GM19372 (cell line): ENCODE measurements at regions not wholly inside any gene's neighbourhood (a gene's known extent, or its start where the extent isn't known, plus 50 kb on each side); places are given as distances from the start of the nearest gene placed in this dataset.
"Not testable (repeated sequence)": the region's sequence is repeated elsewhere in the genome, so short reads cannot be mapped to it uniquely, and the experiment has no call there.

ENCODE experiments used
- ATAC-seq: cut with Tn5 transposase; IDR thresholded peaks from one replicate; pipeline ENCODE4 v1.9.1; 2021; ENCODE audit warnings: mild to moderate bottlenecking, low read depth, moderate library complexity; ENCODE audit not compliant: unreplicated experiment

DNA sequence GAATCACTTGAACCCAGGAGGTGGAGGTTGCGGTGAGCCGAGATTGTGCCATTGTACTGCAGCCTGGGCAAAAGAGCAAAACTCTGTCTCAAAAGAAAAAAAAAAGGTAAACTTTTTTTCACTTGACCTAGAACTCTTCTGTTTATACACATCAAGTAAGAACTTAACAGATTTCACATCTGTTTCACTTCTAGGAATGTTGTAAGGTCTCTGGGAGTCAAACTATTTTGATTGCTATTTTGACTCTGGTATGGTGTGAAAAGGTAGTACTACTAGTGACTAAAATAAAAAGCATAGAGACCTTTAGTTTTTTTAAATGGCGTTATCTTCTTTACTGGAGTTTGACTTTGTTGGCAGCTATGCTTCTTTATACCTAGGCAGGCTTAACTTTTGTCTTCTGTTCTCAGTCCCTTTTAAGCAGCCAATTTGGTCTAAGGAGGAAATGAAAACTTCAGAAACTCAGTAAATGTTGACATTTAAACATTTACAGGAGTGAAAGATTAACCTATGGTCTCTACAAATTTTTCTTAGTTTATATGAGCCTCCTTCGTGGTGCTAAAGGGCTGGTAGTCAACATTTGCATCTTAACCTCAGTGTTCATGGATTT is 84.7 kb downstream of the METTL2B start:
- not testable (repeated sequence) for ATAC-seq

DNA sequence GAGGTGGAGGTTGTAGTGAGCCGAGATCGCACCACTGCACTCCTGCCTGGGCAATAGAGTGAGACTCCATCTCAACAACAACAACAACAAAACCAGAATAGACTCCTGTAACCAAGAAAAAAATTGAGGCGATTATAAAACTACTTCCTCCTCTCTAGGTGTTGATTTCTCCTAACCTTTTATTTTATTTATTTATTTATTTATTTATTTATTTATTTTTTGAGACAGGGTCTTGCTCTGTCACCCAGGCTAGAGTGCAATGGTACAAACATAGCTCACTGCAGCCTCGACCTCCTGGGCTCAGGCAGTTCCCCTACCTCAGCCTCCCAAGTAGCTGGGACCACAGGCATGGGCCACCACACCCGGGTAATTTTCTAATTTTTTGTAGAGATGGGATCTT is 86.2 kb downstream of the METTL2B start:
- ATAC-seq: not testable (repeated sequence)

DNA sequence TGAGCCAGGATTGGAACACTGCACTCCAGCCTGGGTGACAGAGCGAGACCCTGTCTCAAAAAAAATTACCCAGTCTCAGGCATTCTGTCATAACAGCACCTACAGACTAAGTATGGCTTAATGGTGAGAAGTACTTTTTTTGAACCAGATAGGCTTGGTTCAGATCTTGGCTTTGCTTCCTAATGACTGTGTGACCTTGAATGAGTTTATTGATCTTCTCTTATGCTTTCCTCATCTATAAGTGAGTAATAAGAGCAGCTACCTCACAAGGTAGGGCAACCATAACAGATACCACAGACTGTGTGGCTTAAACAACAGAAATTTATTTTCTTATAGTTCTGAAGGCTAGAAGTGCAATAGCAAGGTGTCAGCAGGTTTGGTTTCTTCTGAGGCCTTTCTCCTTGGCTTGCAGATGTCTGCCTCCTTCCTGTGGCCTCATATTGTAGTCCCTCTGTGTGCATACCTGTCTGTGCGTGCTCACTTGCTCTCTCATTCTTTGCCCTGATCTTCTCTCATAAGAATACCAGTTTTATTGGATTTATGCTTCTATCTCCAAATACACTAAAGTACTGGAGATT is 87.7 kb downstream of the METTL2B start:
- ATAC-seq: not testable (repeated sequence)

DNA sequence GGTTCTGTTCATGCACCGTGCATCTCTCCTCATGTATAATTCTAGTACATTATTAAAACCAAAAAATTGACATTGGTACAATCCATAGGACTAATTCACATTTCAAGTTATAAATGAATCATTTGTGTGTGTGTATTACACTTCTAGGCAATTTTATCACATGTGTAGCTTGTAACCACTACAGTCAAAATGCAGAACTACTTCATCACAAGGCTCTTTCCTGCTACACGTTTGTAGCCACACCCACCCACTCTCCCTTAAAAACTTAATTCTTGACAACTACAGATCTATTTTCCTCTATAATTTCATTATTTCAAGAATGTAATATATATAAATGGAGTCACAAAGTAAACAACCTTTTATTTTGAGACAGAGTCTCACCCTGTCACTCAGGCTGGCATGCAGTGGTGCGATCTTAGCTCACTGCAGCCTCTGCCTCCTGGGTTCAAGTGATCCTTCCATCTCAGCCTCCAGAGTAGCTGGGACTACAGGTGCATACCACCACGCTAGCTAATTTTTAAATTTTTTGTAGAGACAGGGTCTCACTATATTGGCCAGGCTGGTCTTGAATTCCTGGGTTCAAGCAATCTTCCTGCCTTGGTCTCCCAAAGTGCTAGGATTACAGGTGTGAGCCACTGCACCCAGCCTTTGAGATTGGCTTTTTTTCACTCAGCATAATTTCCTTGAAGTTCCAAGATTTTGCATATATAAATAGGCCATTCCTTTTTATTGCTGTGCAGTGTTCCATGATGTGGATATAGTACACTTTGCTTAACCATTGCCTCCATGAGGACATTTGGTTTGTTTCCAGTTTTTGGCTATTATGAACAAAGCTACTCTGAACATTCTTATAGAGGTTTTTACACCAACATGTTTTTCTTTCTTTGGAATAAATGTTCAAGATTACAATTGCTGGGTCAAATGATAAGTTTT is 88.7 kb downstream of the METTL2B start:
- not testable (repeated sequence) for ATAC-seq

DNA sequence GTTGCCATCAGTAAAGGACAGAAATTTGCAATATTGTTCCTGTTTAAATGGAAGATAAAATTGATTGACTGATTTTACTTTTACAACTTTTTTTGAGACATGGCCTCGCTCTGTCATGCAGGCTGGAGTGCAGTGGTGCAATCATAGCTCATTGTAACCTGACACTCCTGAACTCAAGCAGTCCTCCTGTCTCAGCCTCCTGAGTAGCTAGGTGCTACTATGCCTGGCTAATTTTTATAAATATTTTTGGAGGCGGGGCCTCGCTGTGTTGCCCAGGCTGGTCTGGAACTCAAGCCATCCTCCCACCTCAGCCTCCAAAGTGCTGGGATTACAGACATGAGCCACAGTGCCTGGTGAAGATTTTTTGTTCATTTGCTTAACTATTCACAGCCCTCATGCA is 96.8 kb upstream of the GARIN1A start:
- not testable (repeated sequence) for ATAC-seq

DNA sequence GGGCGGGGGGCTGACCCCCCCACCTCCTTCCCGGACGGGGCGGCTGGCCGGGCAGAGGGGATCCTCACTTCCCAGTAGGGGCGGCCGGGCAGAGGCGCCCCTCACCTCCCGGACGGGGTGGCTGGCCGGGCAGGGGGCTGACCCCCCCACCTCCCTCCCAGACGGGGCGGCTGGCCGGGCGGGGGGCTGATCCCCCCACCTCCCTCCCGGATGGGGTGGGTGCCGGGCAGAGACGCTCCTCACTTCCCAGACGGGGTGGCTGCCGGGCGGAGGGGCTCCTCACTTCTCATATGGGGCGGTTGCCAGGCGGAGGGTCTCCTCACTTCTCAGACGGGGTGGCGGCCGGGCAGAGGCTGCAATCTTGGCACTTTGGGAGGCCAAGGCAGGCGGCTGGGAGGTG is 95.1 kb upstream of the GARIN1A start:
- not testable (repeated sequence) for ATAC-seq

DNA sequence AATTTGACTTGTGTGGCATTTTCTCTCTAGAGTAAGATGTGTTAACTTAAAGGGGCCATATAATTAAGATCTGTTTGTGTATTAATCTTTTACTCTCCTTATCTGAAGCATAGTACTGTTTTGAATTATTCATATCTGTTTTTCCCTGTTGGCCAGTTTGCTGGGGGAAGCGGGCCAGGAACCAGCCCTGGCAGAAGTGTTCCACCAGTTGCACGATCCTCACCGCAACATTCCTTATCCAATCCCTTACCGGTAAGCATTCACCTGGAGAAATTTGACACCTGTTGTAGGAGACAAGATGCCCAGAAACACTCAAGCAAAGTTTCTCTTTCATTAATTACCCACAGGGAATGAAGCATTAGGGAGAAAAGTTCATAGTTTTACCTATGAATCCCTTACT is 92.2 kb upstream of the GARIN1A start:
- ATAC-seq: not testable (repeated sequence)

DNA sequence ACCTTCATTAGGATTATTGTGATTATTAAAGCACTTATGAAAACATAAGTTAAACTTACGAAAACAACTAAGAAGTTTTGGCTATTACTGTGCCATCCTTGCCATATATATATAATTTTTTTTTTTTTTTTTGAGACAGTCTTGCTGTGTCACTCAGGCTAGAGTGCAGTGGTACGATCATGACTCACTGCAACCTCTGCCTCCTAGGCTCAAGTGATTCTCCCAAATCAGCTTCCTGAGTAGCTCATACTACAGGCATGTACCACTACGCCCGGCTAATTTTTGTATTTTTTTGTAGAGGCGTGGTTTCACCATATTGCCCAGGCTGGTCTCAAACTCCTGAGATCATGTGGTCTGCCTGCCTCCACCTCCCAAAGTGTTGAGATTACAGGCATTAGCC is 91.0 kb upstream of the GARIN1A start:
- not testable (repeated sequence) for ATAC-seq

DNA sequence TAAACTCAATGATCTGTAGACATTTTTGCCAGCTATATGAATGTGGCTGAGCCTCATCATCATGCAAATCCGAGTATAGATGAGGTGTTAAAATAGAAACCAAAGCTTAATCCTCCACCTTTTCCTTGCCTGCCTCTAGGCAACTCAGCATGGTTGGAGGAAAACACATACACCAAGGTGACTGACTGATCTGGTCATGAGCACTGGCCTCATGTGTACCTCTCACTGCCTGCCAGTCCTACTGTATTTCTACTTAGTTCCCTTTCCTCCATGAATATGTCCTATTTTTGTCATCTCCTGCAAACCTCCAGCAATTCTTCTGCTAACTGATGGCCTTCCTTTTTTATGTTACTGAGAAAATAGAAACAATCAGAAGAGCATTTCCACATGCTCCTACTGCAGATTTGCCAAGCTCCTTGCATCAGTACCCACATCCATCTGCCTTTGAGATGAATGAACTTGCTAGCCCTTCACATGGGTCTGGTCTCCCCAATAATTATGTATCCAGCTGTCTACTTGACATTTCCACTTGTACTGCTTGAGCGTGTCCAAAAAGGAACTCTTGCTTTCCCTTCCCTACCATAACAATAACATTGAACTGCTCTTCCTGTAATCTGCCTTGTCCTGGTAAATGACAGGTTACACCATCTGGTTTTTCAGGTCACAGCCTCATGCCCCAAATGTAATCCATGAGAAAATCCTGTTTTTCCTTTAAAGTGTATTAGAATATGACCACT is 90.1 kb upstream of the GARIN1A start:
- ATAC-seq: not testable (repeated sequence)

DNA sequence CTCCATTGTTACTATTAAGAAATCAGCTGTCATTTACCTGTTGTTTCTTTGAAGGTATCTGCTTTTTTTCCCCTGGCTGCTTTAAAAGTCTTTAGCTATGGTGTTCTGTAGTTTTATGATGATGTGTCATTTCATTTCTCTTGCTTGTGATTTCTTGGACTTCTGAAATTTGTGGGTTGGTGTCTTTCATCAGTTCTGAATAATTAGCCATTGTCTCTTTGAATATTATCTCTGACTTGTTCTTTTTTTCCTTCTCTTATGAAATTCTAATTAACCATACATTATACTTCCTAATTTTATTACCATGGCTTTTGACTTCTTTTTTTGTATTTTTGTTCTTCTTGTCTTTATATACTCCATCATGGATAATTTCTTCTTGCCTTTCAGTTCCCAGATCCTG is 85.4 kb upstream of the GARIN1A start:
- ATAC-seq: not testable (repeated sequence)

DNA sequence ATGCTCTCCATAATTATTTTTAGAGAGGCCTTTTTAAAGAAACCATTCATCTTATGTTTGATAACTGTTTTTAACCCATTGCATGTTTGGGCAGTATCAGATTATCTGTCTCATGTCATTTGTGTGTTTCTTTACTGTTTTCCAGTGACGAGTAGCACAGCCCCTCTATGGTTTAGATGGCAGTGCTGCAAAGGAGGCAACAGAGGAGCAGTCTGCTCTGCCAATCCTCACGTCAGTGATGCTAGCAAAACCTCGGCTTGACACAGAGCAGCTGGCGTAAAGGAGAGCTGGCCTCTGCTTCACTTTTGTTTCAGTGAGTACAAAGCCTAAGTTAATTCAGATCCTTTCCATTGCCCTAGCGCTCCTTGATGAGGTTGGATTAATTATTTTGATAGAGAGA is 80.4 kb upstream of the GARIN1A start:
- no peak for ATAC-seq

DNA sequence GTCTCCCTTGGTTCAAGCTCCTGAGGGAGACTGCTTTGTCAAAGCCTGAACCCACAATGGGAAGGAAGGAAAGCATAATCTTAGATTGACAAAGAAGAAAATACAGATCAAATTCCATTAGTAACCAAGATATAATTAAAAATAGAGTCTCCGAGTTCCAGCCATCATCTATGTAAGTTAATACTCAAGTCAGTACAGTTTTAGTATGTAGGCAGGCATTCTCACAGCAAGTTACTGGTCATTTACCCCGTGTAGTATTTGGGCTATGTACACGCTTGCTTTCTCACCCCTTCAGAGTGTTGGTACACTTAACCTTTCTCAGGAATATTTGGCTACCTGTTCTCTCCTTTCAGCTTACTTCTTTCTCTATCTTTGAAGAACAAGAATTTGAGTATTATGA is 79.9 kb upstream of the GARIN1A start:
- ATAC-seq: not testable (repeated sequence)

DNA sequence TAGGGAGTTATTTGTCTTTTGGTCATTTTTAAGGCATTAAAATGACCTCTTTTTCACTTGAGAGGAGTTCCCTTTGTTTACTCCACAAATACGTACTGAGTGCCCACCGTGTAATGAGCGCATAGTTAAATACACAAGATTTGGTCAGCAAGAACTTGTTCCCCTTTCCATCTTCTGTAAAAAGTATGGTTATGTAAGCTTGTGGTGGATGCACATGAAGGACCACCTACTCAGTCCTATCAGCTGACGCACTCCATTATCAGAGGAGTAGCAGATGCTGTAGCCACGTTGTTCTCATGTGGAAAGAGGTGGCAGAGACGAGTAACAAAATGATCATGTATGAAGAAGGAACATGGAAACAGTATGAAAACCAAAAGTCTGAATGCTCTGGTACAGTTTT is 78.0 kb upstream of the GARIN1A start:
- not testable (repeated sequence) for ATAC-seq

DNA sequence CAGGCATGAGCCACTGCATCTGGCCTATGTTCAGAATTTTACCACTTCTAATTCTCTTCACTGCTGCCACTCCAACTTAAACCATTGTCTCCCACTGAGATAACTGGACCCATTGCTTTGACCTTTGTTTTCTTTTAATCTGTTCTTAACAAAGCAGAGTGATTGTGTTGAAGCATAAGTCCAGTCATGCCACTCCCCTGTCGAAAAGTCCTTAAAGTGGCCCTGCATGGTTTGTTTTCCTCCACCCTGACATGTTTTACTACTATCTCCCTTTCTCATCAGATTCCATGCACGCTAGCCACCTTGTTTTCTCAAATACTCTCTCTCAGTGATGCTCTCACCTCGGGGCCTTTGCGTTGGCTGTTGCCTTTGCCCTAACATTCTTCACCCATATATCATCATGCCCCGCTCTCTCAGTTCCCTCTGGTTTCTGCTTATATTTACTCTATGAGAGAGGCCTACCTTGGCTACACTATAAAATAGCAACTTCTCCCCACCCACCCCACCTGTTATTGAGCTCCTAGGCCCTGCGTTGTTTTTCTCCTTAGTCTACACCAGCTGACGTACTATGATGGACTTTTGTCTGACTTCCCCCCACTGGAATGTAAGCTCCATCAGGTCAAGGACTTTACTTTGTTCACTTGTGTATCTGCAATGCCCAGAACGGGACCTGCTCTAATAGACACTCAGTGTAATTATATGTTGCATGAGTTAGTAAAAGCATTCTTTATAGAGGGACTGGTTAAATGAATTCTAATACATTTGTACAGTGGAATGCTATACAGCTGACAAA is 75.6 kb upstream of the GARIN1A start:
- not testable (repeated sequence) for ATAC-seq

DNA sequence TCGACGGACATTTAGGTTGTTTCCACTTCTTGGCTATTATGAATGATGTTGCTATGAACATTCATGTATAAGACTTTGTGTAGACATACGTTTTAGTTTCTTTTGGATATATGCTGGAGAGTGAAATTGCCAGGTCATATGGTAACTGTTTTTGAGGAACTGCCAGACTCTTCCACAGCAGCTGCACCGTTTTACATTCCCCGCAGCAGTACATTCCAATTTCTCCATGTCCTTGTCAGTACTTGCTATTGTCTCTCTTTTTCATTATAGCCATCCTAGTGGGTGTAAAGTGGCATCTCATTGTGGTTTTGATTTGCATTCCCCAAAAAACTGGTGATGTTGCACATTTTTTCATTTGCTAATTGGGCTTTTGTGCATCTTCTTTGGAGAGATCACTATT is 73.1 kb upstream of the GARIN1A start:
- not testable (repeated sequence) for ATAC-seq

DNA sequence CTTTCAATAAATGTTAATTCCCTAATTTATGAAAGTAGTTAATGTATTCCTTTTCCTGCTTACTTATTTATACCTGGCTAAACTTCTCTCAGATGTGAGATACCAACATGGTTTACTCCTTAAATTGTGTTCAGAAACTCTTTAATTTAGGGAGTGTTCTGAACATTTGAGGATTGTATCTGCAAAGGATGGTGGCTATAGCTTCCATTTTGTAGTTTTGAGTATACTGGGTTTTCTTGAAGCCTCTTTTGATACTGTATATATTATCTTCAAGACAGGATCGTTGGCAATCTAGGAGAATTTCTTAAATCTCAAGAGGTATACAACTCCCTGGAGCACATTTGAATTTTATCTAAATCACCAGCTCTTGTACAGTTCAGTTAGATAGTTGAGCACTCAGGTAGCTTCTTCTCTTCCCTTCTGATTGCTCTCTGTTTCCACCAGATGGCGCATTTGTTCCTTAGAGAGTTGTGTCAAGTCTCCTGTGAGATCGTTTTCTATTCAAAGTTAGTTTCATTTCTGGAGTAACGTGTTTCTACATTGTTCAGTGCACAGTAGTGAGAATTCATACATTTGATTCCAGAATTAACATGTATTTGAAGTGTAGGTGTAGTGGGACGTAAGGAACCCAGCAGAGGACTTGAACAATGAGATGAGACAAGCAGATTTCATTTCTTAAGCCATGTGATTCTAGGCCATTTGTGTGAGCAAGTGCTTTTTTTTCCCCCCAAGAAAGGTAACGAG is 63.2 kb upstream of the GARIN1A start:
- ATAC-seq: peak; percentile 78

DNA sequence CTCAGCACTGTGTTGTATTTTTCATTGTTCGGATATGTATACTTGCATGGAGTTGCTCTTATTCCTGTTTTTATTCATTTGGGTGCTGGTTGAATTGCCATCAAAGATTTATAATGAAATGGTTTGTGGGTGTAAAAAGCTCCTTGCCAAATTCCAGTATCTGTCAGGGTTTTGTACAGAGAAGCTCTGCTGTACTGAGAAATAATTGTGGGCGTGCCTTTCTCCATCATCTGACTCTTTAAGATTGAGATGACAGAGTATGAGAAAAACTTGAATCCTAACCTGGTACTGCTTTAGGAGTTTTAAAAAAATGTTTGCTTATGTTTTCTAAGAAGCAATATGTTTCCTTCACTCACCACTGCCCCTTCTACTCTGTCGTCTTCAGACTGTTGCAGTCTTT is 58.7 kb upstream of the GARIN1A start:
- ATAC-seq: not testable (repeated sequence)

DNA sequence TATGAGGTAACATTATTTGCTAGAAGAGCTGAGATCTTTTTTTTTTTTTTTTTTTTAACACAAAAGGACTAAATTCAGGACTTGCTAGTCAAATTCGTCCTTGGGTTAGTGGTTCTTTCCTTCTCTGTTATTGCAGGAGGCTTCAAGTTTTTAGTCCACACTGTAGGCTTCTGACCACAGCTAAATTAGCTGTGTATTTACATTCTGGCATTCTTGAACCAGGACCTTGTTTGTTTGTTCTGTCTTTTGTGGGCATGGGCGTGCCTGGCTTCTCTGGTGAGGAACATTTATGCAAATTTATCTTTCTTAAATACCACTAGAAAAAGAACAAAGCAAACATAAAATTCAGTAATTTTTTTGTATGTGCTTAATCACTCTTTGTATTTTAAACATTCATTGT is 57.3 kb upstream of the GARIN1A start:
- not testable (repeated sequence) for ATAC-seq

DNA sequence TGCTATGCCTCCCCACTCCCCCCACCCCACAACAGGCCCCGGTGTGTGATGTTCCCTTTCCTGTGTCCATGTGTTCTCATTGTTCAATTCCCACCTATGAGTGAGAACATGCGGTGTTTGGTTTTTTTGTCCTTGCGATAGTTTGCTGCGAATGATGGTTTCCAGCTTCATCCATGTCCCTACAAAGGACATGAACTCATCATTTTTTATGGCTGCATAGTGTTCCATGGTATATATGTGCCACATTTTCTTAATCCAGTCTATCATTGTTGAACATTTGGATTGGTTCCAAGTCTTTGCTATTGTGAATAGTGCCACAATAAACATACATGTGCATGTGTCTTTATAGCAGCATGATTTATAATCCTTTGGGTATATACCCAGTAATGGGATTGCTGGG is 55.3 kb upstream of the GARIN1A start:
- ATAC-seq: not testable (repeated sequence)
